ENCODE measurements at regions not wholly inside any gene's neighbourhood (a gene's known extent, or its start where the extent isn't known, plus 50 kb on each side); places are given as distances from the start of the nearest gene placed in this dataset.

DNA sequence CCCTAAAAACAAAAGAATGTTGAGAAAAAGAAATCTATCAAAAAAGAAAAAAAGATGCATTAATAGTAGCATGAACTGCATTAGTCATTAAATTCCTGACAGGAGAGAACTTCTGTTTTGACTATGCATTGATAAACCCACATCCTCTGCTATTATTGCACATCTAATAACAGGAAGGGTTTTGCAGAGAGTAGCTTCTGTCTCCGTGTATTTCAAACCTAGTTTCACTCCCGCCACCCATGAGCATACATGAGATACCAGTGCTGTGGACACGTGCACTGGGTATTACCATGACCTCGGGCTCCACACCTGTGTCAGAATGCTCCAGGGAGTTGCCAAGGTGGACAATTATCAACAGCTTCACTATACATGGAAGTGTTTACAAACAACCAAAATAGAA is 449.1 kb upstream of the SOX5 start:
- H3K36me3 ChIP-seq (ENCODE audit: control insufficient read depth, low read depth, low read length): no peaks in the 10 kb centered on the region
- H3K4me1 ChIP-seq (ENCODE audit: control insufficient read depth, low read depth, low read length): peaks cover 14% of the 10 kb centered on the region
- no peaks in the 10 kb centered on the region for H3K27me3 ChIP-seq (ENCODE audit: control insufficient read depth, insufficient read depth, low read length)
- H3K27ac ChIP-seq (ENCODE audit: low read length): no peak overlapping the region
- H3K9me3 ChIP-seq (ENCODE audit: control insufficient read depth, low read depth, low read length): no peaks in the 10 kb centered on the region
- no peak overlapping the region for H3K9ac ChIP-seq (ENCODE audit: low read length)
- H3K4me3 ChIP-seq (ENCODE audit: low read length): no peak overlapping the region

DNA sequence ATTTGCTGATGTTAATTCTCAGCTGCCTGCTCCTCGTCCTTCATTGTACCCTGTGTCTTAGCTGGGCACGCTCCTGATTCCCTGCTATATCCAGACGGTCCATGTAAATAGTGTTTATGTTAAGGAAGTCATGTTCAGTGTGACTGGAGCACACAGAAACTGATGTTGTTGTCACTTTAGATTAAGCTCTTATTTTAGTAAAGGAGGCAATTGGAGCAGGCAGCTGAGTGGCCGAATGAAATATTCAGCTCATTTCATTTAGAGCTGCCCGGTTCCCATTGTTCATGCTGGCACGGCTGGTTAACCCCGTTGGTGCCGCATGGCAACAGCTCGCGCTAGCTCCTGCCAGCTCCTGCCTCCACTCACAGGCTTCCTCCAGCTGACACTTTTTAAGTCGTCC is 446.8 kb upstream of the SOX5 start:
- Histone ChIP-seq H3K4me1 (ENCODE audit: control insufficient read depth, low read depth, low read length) (peaks cover 14% of the 10 kb centered on the region), H3K9me3 (ENCODE audit: control insufficient read depth, low read depth, low read length) (no peaks in the 10 kb centered on the region), H3K36me3 (ENCODE audit: control insufficient read depth, low read depth, low read length) (no peaks in the 10 kb centered on the region), H3K9ac (ENCODE audit: low read length) (no peak overlapping the region), H3K4me3 (ENCODE audit: low read length) (no peak overlapping the region), H3K27ac (ENCODE audit: low read length) (no peak overlapping the region), H3K27me3 (ENCODE audit: control insufficient read depth, insufficient read depth, low read length) (no peaks in the 10 kb centered on the region)

DNA sequence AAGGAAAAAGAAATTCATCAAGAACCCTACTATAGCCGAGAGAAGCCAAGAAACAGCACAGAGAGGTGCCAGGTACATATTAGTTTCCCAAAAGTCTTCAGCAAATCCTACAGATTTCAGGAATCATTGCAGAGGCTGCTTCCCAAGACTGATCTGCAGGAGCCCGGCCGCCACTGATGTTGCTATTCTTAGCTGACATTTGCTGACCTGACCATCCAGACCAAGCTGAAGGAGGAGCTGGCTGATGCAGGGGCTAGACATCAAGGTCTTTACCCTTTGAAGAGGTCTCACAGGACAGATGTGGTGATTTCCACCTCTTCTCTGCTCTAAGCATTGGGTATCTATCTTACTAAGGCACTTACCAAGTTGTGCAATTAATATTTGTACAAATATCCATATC is 444.8 kb upstream of the SOX5 start:
- H3K4me3 ChIP-seq (ENCODE audit: low read length): no peak overlapping the region
- H3K9me3 ChIP-seq (ENCODE audit: control insufficient read depth, low read depth, low read length): peaks cover 4% of the 10 kb centered on the region
- no peak overlapping the region for H3K9ac ChIP-seq (ENCODE audit: low read length)
- no peaks in the 10 kb centered on the region for H3K27me3 ChIP-seq (ENCODE audit: control insufficient read depth, insufficient read depth, low read length)
- peaks cover 11% of the 10 kb centered on the region for H3K4me1 ChIP-seq (ENCODE audit: control insufficient read depth, low read depth, low read length)
- H3K36me3 ChIP-seq (ENCODE audit: control insufficient read depth, low read depth, low read length): no peaks in the 10 kb centered on the region
- H3K27ac ChIP-seq (ENCODE audit: low read length): no peak overlapping the region

DNA sequence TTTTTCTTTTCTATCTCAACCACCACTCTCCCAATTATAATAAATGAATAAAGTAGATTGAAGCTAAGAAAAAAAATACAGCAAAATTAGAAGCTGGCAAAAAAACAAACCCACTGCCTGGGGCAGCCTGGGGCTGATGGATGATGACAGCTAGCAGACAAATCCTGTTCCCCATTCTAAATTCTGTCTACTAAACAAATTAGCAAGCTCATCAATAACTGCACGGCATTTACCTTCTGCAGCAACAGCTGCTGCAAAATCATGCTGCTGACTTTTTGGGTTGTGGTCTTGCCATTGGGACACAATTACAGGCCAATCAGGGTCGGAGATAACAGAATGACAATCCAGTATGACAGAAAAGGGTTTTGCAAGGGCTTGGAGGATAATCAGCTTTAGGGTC is 443.6 kb upstream of the SOX5 start:
- Histone ChIP-seq H3K4me3 (ENCODE audit: low read length) (no peak overlapping the region), H3K27me3 (ENCODE audit: control insufficient read depth, insufficient read depth, low read length) (no peaks in the 10 kb centered on the region), H3K36me3 (ENCODE audit: control insufficient read depth, low read depth, low read length) (no peaks in the 10 kb centered on the region), H3K4me1 (ENCODE audit: control insufficient read depth, low read depth, low read length) (peaks cover 11% of the 10 kb centered on the region), H3K27ac (ENCODE audit: low read length) (no peak overlapping the region), H3K9ac (ENCODE audit: low read length) (no peak overlapping the region), H3K9me3 (ENCODE audit: control insufficient read depth, low read depth, low read length) (peaks cover 4% of the 10 kb centered on the region)

DNA sequence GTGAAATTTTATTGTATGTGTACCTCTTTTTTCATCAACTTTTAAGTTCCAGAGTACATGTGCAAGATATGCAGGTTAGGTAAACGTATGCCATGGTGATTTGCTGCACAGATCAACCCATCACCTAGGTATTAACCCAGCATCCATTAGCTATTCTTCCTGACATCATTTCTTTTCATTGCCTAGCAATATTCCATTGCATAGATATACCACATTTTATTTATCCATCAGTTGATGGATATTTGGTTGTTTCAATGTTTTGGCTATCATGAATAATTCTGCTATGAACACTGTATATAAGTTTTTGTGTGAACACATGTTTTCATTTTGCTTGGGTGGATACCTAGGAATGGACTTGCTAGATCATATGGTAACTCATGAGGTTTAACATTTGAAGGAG is 439.9 kb upstream of the SOX5 start:
- Histone ChIP-seq H3K27me3 (ENCODE audit: control insufficient read depth, insufficient read depth, low read length) (no peaks in the 10 kb centered on the region), H3K9ac (ENCODE audit: low read length) (no peak overlapping the region), H3K9me3 (ENCODE audit: control insufficient read depth, low read depth, low read length) (peaks cover 4% of the 10 kb centered on the region)

DNA sequence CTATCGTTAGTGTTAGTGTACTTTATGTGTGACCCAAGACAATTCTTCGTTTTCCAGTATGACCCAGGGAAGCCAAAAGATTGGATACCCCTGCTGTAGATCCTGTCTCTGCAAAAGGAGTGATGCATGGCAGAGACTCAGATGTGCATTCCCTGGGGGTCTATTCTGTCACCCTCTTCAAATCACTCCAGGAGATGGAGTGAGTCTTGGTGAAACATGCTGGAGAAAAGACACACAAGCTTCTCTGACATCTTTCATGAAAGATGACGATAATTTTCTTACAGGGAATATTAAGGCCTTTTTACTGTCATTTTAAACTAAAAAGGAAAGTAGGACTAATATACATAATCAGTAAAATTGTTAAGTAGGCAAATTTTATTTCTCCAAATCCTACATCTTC is 437.9 kb upstream of the SOX5 start:
- Histone ChIP-seq H3K4me3 (ENCODE audit: low read length) (no peak overlapping the region), H3K4me1 (ENCODE audit: control insufficient read depth, low read depth, low read length) (no peaks in the 10 kb centered on the region), H3K9me3 (ENCODE audit: control insufficient read depth, low read depth, low read length) (peaks cover 4% of the 10 kb centered on the region), H3K36me3 (ENCODE audit: control insufficient read depth, low read depth, low read length) (no peaks in the 10 kb centered on the region), H3K9ac (ENCODE audit: low read length) (no peak overlapping the region), H3K27me3 (ENCODE audit: control insufficient read depth, insufficient read depth, low read length) (no peaks in the 10 kb centered on the region), H3K27ac (ENCODE audit: low read length) (no peak overlapping the region)

More for the DNA sequence above, 439.9 kb upstream of the SOX5 start:
- H3K4me1 ChIP-seq (ENCODE audit: control insufficient read depth, low read depth, low read length): no peaks in the 10 kb centered on the region
- no peak overlapping the region for H3K27ac ChIP-seq (ENCODE audit: low read length)
- H3K4me3 ChIP-seq (ENCODE audit: low read length): no peak overlapping the region
- no peaks in the 10 kb centered on the region for H3K36me3 ChIP-seq (ENCODE audit: control insufficient read depth, low read depth, low read length)

DNA sequence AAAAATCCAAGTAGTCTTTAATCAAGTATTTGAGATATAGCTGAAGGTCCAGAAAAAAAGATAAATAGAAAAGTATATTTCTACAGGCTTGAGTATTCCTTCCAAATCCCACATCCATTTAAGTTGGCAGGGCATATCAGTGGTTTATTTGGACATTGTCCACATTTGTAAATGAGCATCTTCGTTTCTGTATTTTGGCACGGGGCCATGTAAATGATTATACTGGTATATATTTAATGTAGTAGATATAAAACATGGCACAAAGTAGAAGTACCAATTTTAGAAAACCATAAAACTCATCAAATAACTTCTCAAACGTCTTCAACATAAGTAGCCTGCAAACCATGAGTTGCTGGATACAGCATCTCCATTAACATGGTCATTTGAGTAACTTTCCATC is 437.4 kb upstream of the SOX5 start:
- Histone ChIP-seq H3K36me3 (ENCODE audit: control insufficient read depth, low read depth, low read length) (no peaks in the 10 kb centered on the region), H3K27me3 (ENCODE audit: control insufficient read depth, insufficient read depth, low read length) (no peaks in the 10 kb centered on the region), H3K4me1 (ENCODE audit: control insufficient read depth, low read depth, low read length) (no peaks in the 10 kb centered on the region)

DNA sequence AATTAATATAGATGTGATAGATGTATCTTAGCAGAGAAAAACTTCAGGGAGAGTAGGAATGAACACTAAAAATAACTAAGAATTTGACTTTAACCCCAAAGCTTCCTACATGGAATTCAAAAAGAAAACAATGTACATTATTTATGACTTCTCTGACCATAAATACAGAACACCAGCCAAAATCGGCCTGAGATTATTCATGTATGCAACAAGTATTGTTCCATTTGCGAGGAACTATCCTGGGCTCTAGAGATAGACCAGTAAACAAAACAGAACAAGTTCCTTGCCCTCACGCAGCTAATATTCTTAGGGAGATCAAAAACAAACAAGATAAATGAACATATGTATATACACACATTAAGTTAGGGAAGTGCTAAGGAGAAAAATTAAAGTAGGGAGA is 432.3 kb upstream of the SOX5 start:
- peaks cover 37% of the 10 kb centered on the region for H3K4me1 ChIP-seq (ENCODE audit: control insufficient read depth, low read depth, low read length)
- H3K9me3 ChIP-seq (ENCODE audit: control insufficient read depth, low read depth, low read length): no peaks in the 10 kb centered on the region
- no peak overlapping the region for H3K9ac ChIP-seq (ENCODE audit: low read length)
- no peak overlapping the region for H3K27ac ChIP-seq (ENCODE audit: low read length)
- H3K4me3 ChIP-seq (ENCODE audit: low read length): no peak overlapping the region
- H3K36me3 ChIP-seq (ENCODE audit: control insufficient read depth, low read depth, low read length): no peaks in the 10 kb centered on the region
- H3K27me3 ChIP-seq (ENCODE audit: control insufficient read depth, insufficient read depth, low read length): no peaks in the 10 kb centered on the region

More for the DNA sequence above, 437.4 kb upstream of the SOX5 start:
- no peak overlapping the region for H3K9ac ChIP-seq (ENCODE audit: low read length)
- H3K27ac ChIP-seq (ENCODE audit: low read length): no peak overlapping the region
- H3K4me3 ChIP-seq (ENCODE audit: low read length): no peak overlapping the region
- H3K9me3 ChIP-seq (ENCODE audit: control insufficient read depth, low read depth, low read length): peaks cover 4% of the 10 kb centered on the region

DNA sequence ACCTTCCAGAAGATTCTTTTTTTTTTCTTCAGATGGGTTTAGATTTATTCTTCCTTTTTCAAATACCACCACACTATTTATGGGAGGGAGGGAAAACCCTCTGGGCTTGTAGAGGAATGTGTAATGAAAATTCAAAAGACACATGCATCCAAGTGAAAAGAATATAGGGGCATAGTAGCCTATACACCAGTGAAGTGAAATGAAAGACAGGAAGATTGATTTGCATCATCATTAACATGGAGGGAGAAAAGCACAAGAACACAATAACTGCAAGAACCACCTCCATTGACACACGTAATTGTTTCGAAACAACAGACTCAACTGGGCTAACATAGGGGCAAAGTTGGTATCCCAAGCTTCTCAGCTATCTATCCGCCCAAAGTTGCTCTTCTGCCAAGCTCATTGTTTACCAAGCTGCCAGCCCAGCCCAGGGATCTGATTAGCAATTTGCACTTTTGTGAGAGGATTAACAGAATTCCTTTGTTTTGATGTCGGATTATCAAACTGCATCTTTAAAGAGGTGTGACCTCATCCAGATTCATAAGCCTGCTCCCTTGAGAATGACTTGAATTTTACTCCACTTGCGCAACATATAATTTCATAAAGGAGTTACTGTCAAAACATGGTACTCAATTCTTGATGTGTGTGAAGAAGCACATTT is 430.5 kb upstream of the SOX5 start:
- no peak overlapping the region for H3K9ac ChIP-seq (ENCODE audit: low read length)
- no peaks in the 10 kb centered on the region for H3K27me3 ChIP-seq (ENCODE audit: control insufficient read depth, insufficient read depth, low read length)
- no peak overlapping the region for H3K27ac ChIP-seq (ENCODE audit: low read length)
- H3K36me3 ChIP-seq (ENCODE audit: control insufficient read depth, low read depth, low read length): no peaks in the 10 kb centered on the region
- H3K4me1 ChIP-seq (ENCODE audit: control insufficient read depth, low read depth, low read length): peaks cover 37% of the 10 kb centered on the region
- H3K4me3 ChIP-seq (ENCODE audit: low read length): no peak overlapping the region
- H3K9me3 ChIP-seq (ENCODE audit: control insufficient read depth, low read depth, low read length): no peaks in the 10 kb centered on the region

DNA sequence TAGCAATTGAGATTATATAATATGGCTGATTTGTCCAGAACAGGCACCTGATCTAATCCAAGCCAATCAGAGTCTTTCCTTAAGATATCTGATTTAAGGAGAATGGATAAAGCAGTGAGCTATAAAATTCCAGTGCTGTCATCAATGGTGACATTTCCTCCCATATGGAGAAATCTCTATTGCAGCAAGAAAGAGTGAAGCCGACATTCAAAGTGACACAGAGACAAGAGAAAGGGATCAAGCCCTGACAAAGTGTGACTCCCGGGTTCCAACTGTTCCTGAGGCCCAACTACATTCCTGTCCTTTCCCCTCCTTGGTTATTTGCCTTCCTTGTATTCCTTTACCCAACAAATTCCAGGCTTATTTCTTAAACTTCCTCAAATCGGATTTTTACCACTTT is 430.0 kb upstream of the SOX5 start:
- Histone ChIP-seq H3K27me3 (ENCODE audit: control insufficient read depth, insufficient read depth, low read length) (no peaks in the 10 kb centered on the region), H3K9ac (ENCODE audit: low read length) (no peak overlapping the region), H3K4me1 (ENCODE audit: control insufficient read depth, low read depth, low read length) (peaks cover 37% of the 10 kb centered on the region), H3K4me3 (ENCODE audit: low read length) (peak overlapping the region; percentile 4), H3K36me3 (ENCODE audit: control insufficient read depth, low read depth, low read length) (no peaks in the 10 kb centered on the region), H3K27ac (ENCODE audit: low read length) (no peak overlapping the region), H3K9me3 (ENCODE audit: control insufficient read depth, low read depth, low read length) (no peaks in the 10 kb centered on the region)

DNA sequence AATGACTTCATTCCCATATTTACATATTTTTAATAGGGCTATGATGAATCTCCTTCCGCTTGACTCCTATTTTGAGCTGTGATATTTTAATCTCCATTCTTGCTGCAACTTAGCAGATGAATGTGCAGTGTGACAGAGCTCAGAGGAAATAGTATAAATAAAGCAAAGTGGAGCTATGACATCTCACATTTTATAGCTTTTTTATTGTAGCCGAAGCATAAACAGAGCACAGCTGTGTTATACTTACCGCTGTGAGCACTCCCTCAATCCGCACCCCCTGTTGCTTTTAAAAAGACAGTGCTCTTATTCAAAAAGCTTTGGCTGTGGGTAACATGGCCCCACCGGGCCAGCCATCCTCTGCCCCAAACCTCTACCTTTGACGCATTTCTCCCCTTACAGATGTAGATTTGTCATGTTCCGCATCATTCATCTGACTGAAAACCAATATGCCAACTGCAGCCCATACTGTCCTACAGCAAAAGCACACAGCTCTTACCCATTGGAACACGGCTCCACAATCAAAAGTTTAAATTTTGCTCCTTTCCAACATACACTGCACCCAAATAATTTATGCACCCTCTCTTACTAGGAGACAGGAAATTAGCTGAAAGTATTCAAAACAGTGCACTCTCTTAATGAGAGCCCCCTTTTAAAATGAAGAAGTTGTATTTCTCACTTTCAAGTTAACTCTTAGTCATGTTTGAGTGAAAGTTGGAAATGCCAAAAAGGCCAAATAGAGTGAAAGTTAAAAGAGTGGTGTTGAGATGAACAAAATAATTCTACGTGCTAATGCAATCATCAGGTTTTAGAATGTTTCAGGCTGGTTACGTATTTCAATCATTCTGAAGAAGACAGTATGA is 429.3 kb upstream of the SOX5 start:
- H3K9me3 ChIP-seq (ENCODE audit: control insufficient read depth, low read depth, low read length): no peaks in the 10 kb centered on the region
- no peaks in the 10 kb centered on the region for H3K27me3 ChIP-seq (ENCODE audit: control insufficient read depth, insufficient read depth, low read length)
- H3K4me1 ChIP-seq (ENCODE audit: control insufficient read depth, low read depth, low read length): peaks cover 37% of the 10 kb centered on the region
- no peak overlapping the region for H3K27ac ChIP-seq (ENCODE audit: low read length)
- H3K36me3 ChIP-seq (ENCODE audit: control insufficient read depth, low read depth, low read length): no peaks in the 10 kb centered on the region
- H3K9ac ChIP-seq (ENCODE audit: low read length): no peak overlapping the region
- peak overlapping the region; percentile 4 for H3K4me3 ChIP-seq (ENCODE audit: low read length)

DNA sequence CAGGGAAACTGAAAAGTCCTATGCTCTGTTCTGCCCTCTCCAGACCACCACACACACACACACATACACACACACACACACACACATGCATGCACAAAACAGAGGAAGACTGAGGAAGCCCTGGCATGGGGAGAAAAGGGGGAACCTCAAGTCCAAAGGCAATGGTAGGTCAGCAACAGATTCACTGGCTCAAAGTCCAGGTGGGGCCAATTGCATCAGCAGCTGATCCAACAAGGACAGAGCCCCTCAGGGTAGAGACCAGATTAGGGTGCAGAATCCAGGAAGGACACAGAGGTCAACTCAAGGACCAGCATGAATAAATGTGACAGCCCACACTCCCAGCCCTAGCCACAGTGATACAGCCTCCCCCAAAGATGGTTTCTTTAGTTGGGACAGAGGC is 425.0 kb upstream of the SOX5 start:
- Histone ChIP-seq H3K4me1 (ENCODE audit: control insufficient read depth, low read depth, low read length) (peaks cover 22% of the 10 kb centered on the region), H3K9me3 (ENCODE audit: control insufficient read depth, low read depth, low read length) (no peaks in the 10 kb centered on the region), H3K4me3 (ENCODE audit: low read length) (no peak overlapping the region), H3K27me3 (ENCODE audit: control insufficient read depth, insufficient read depth, low read length) (no peaks in the 10 kb centered on the region), H3K9ac (ENCODE audit: low read length) (no peak overlapping the region), H3K36me3 (ENCODE audit: control insufficient read depth, low read depth, low read length) (no peaks in the 10 kb centered on the region), H3K27ac (ENCODE audit: low read length) (no peak overlapping the region)

All from iPS-18a (cell line).